ENCODE measurements at regions not wholly inside any gene's neighbourhood (a gene's known extent, or its start where the extent isn't known, plus 50 kb on each side); places are given as distances from the start of the nearest gene placed in this dataset.

DNA sequence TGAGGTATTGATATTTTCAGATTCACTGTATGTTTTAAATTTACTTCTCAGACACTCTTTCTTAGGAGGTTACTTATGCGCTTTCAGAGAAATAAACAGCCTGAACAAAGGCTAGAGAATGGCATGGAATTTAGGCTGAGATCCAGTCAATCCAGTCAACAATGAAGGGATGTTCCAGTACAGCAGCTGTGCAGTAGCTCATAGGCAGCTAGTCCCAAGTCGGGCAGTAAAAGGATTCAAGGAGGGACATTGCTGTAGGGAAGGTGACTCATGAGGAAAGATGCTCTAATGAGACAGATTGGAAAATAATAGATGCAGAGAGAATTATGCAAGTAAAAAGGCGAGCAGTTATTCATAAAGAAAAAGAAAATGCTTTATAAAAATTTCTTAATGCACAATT, 397.9 kb upstream of the RGPD4 start:
- peaks cover 25% of the 10 kb centered on the region for H3K9me3 Mint-ChIP-seq
- H3K4me1 Mint-ChIP-seq, result no peaks in the 10 kb centered on the region
- TF ChIP-seq STAT6 (CRISPR knock-in tag; conservative IDR thresholded peaks at IDR 0.05; ENCODE audit: low read depth) (no peak), JAZF1 (CRISPR knock-in tag; IDR thresholded peaks at IDR 0.05) (no peak), ZNF671 (CRISPR knock-in tag; IDR thresholded peaks at IDR 0.05) (no peak), PRRX2 (CRISPR knock-in tag; IDR thresholded peaks at IDR 0.05) (no peak), NR3C1 (CRISPR knock-in tag; conservative IDR thresholded peaks at IDR 0.05; ENCODE audit: low read depth) (no peak), ZSCAN18 (CRISPR knock-in tag; IDR thresholded peaks at IDR 0.05) (no peak), ZNF138 (CRISPR knock-in tag; conservative IDR thresholded peaks at IDR 0.05) (no peak), MAX (CRISPR knock-in tag; IDR thresholded peaks at IDR 0.05) (no peak), SMAD4 (CRISPR knock-in tag; IDR thresholded peaks at IDR 0.05) (no peak), EMX1 (CRISPR knock-in tag; IDR thresholded peaks at IDR 0.05) (no peak), GABPB1 (CRISPR knock-in tag; IDR thresholded peaks at IDR 0.05) (no peak), NR1H2 (CRISPR knock-in tag; IDR thresholded peaks at IDR 0.05) (no peak)
- TF ChIP-seq, protein P1, sequence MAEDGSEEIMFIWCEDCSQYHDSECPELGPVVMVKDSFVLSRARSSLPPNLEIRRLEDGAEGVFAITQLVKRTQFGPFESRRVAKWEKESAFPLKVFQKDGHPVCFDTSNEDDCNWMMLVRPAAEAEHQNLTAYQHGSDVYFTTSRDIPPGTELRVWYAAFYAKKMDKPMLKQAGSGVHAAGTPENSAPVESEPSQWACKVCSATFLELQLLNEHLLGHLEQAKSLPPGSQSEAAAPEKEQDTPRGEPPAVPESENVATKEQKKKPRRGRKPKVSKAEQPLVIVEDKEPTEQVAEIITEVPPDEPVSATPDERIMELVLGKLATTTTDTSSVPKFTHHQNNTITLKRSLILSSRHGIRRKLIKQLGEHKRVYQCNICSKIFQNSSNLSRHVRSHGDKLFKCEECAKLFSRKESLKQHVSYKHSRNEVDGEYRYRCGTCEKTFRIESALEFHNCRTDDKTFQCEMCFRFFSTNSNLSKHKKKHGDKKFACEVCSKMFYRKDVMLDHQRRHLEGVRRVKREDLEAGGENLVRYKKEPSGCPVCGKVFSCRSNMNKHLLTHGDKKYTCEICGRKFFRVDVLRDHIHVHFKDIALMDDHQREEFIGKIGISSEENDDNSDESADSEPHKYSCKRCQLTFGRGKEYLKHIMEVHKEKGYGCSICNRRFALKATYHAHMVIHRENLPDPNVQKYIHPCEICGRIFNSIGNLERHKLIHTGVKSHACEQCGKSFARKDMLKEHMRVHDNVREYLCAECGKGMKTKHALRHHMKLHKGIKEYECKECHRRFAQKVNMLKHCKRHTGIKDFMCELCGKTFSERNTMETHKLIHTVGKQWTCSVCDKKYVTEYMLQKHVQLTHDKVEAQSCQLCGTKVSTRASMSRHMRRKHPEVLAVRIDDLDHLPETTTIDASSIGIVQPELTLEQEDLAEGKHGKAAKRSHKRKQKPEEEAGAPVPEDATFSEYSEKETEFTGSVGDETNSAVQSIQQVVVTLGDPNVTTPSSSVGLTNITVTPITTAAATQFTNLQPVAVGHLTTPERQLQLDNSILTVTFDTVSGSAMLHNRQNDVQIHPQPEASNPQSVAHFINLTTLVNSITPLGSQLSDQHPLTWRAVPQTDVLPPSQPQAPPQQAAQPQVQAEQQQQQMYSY (CRISPR knock-in tag; IDR thresholded peaks at IDR 0.05), result no peak
- TF ChIP-seq, protein P2, sequence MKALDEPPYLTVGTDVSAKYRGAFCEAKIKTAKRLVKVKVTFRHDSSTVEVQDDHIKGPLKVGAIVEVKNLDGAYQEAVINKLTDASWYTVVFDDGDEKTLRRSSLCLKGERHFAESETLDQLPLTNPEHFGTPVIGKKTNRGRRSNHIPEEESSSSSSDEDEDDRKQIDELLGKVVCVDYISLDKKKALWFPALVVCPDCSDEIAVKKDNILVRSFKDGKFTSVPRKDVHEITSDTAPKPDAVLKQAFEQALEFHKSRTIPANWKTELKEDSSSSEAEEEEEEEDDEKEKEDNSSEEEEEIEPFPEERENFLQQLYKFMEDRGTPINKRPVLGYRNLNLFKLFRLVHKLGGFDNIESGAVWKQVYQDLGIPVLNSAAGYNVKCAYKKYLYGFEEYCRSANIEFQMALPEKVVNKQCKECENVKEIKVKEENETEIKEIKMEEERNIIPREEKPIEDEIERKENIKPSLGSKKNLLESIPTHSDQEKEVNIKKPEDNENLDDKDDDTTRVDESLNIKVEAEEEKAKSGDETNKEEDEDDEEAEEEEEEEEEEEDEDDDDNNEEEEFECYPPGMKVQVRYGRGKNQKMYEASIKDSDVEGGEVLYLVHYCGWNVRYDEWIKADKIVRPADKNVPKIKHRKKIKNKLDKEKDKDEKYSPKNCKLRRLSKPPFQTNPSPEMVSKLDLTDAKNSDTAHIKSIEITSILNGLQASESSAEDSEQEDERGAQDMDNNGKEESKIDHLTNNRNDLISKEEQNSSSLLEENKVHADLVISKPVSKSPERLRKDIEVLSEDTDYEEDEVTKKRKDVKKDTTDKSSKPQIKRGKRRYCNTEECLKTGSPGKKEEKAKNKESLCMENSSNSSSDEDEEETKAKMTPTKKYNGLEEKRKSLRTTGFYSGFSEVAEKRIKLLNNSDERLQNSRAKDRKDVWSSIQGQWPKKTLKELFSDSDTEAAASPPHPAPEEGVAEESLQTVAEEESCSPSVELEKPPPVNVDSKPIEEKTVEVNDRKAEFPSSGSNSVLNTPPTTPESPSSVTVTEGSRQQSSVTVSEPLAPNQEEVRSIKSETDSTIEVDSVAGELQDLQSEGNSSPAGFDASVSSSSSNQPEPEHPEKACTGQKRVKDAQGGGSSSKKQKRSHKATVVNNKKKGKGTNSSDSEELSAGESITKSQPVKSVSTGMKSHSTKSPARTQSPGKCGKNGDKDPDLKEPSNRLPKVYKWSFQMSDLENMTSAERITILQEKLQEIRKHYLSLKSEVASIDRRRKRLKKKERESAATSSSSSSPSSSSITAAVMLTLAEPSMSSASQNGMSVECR (CRISPR knock-in tag; IDR thresholded peaks at IDR 0.05; ENCODE audit: borderline replicate concordance), result no peak
- TF ChIP-seq, protein P3, sequence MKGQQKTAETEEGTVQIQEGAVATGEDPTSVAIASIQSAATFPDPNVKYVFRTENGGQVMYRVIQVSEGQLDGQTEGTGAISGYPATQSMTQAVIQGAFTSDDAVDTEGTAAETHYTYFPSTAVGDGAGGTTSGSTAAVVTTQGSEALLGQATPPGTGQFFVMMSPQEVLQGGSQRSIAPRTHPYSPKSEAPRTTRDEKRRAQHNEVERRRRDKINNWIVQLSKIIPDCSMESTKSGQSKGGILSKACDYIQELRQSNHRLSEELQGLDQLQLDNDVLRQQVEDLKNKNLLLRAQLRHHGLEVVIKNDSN (CRISPR knock-in tag; IDR thresholded peaks at IDR 0.05), result no peak
- TF ChIP-seq, protein P4, sequence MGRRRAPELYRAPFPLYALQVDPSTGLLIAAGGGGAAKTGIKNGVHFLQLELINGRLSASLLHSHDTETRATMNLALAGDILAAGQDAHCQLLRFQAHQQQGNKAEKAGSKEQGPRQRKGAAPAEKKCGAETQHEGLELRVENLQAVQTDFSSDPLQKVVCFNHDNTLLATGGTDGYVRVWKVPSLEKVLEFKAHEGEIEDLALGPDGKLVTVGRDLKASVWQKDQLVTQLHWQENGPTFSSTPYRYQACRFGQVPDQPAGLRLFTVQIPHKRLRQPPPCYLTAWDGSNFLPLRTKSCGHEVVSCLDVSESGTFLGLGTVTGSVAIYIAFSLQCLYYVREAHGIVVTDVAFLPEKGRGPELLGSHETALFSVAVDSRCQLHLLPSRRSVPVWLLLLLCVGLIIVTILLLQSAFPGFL (CRISPR knock-in tag; IDR thresholded peaks at IDR 0.05; ENCODE audit: borderline replicate concordance), result no peak
- H3K27ac Mint-ChIP-seq, result no peak overlapping the region
- DNase-seq (ENCODE audit: low spot score), result no peak
- POLR2A ChIA-PET, result no interaction called here
- H3K4me3 Mint-ChIP-seq, result no peak overlapping the region
- H3K36me3 Mint-ChIP-seq, result peaks cover 11% of the 10 kb centered on the region
- CTCF ChIA-PET, result no interaction called here
- no peaks in the 10 kb centered on the region for H3K27me3 Mint-ChIP-seq (ENCODE audit: low read depth)
- ATAC-seq, result no peak
